GM23338 (cell line): ENCODE measurements at regions not wholly inside any gene's neighbourhood (a gene's known extent, or its start where the extent isn't known, plus 50 kb on each side); places are given as distances from the start of the nearest gene placed in this dataset.

Experiments used
- CTCF ChIP-seq, 2 experiments: fragments of 200-600 bp in 1 of 2; sonication (generic) in 1 of 2; conservative IDR thresholded peaks; 2 replicates each; pipeline versions ENCODE4 v1.5.1 to v1.6.1; 2016 to 2017; ENCODE audit warnings: antibody characterized with exemption in 2 of 2, low read depth in 2 of 2, mild to moderate bottlenecking in 2 of 2, moderate library complexity in 1 of 2
- EZH2 ChIP-seq: fragments of 200-600 bp; sonication (generic); IDR thresholded peaks from one replicate; pipeline ENCODE4 v1.8.0; 2017; ENCODE audit warnings: antibody characterized with exemption, mild to moderate bottlenecking, low read depth; ENCODE audit not compliant: unreplicated experiment
- EZH2phosphoT487 ChIP-seq: fragments of 200-600 bp; sonication (generic); IDR thresholded peaks from one replicate; pipeline ENCODE4 v1.8.1; 2018; ENCODE audit warnings: antibody characterized with exemption; ENCODE audit not compliant: unreplicated experiment
- POLR2AphosphoS5 ChIP-seq: IDR thresholded peaks from 2 replicates; pipeline ENCODE4 v1.6.1; 2016; ENCODE audit warnings: antibody characterized with exemption, low read depth
- ZNF114 ChIP-seq: fragments of 250-450 bp; sonication (Bioruptor Pico); IDR thresholded peaks from 2 replicates; pipeline ENCODE4 v1.5.0; 2020; ENCODE audit warnings: mild to moderate bottlenecking, moderate library complexity

DNA sequence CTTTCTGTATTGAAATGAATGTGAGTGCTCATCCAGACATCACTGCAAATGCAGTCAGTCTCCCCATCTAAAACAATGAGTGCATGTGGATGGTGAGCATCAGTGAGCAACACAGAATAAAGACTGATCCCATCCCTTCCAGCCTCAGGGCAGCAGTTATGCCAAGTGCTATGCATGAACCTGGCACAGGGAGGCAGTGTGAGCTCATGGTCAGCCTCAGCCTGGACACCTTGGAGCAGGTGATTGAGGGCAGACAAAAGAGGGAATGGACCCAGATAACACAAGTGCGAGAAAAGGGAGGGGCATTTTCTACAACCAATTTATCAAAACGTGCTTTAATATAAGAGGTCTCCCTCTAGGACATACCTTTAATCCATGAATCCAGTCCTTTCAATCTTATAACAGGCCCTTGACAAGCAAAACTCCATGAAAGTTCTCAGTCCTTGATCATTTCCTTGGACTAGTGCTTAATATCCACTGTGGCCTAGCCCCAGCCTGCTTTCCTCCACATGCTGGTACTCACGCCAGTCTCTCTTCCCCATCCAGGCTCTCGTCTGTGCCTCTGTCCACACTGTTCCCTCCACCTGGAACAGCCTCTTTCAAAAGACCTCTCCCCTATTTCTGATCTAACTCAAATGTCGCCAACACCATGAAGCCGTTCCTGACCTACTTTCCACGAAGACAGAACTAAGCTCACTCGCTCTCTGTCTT, 50.5 kb upstream of the LRRC55 start:
- TF ChIP-seq ZNF114 (CRISPR knock-in tag) (no peak), CTCF (conservative IDR thresholded peaks at IDR 0.05; ENCODE audit: low read depth in 2 of 2) (peak; percentile 94 to 99), EZH2 (no peak), POLR2AphosphoS5 (no peak), EZH2phosphoT487 (no peak)
